Smooth muscle cell (in vitro differentiated cells): ENCODE measurements at regions not wholly inside any gene's neighbourhood (a gene's known extent, or its start where the extent isn't known, plus 50 kb on each side); places are given as distances from the start of the nearest gene placed in this dataset.

ENCODE experiments used
- DNase-seq: peaks from one replicate; lab custom pipeline; 2025; ENCODE audit not compliant: unreplicated experiment; lab: John Stamatoyannopoulos, UW
- H2AFZ ChIP-seq: fragments of 200-600 bp; sonication (generic); 2 replicates; pipeline ENCODE4 v1.6.0; 2016; ENCODE audit warnings: antibody characterized with exemption, low read depth, mild to moderate bottlenecking
- H3F3A ChIP-seq: fragments of 200-600 bp; sonication (generic); 2 replicates; pipeline ENCODE4 v1.6.0; 2017; ENCODE audit warnings: antibody characterized with exemption, low read depth
- H3K27ac ChIP-seq: fragments of 200-600 bp; sonication (generic); 2 replicates; pipeline ENCODE4 v1.5.1; 2016; ENCODE audit warnings: low read depth, mild to moderate bottlenecking
- H3K27me3 ChIP-seq: fragments of 200-600 bp; sonication (generic); 2 replicates; pipeline ENCODE4 v1.6.1; 2016; ENCODE audit warnings: low read depth, mild to moderate bottlenecking
- H3K36me3 ChIP-seq: fragments of 200-600 bp; sonication (generic); 2 replicates; pipeline ENCODE4 v1.5.1; 2016; ENCODE audit warnings: low read depth
- H3K4me1 ChIP-seq: fragments of 200-600 bp; sonication (generic); 2 replicates; pipeline ENCODE4 v1.5.1; 2016; ENCODE audit warnings: low read depth
- H3K4me2 ChIP-seq: fragments of 200-600 bp; sonication (generic); 2 replicates; pipeline ENCODE4 v1.6.0; 2016; ENCODE audit warnings: mild to moderate bottlenecking
- H3K4me3 ChIP-seq: fragments of 200-600 bp; sonication (generic); 2 replicates; pipeline ENCODE4 v1.5.1; 2016; ENCODE audit warnings: mild to moderate bottlenecking
- H3K79me2 ChIP-seq: fragments of 200-600 bp; sonication (generic); 2 replicates; pipeline ENCODE4 v1.6.0; 2016; ENCODE audit warnings: low read depth, mild to moderate bottlenecking
- H3K9ac ChIP-seq: fragments of 200-600 bp; sonication (generic); 2 replicates; pipeline ENCODE4 v1.6.0; 2016; ENCODE audit warnings: low read depth
- H3K9me3 ChIP-seq: fragments of 200-600 bp; sonication (generic); replicated peaks from 2 replicates; pipeline ENCODE4 v1.5.1; 2016; ENCODE audit warnings: low read depth
- H4K20me1 ChIP-seq: fragments of 200-600 bp; sonication (generic); 2 replicates; pipeline ENCODE4 v1.6.0; 2016; ENCODE audit warnings: low read depth
- CTCF ChIP-seq: fragments of 200-600 bp; sonication (generic); IDR thresholded peaks from 2 replicates; pipeline ENCODE4 v1.5.1; 2017; ENCODE audit warnings: borderline replicate concordance, mild to moderate bottlenecking, antibody characterized with exemption; ENCODE audit not compliant: insufficient read depth, poor library complexity, severe bottlenecking
- WGBS: methylation state at CpG from one replicate; pipeline ENCODE4 v1.1.7; 2016; ENCODE audit warnings: low lambda C conversion rate; 5-methylcytosine and 5-hydroxymethylcytosine counted together

- H3K4me2 ChIP-seq, result no peak overlapping the region
- no peaks in the 10 kb centered on the region for H3K79me2 ChIP-seq
- no peaks in the 10 kb centered on the region for H3K4me1 ChIP-seq
- H2AFZ ChIP-seq, result no peak overlapping the region
- no peak overlapping the region for H3K4me3 ChIP-seq
- no peak for DNase-seq
- no peak for TF ChIP-seq CTCF
- 91% methylated on average over 8 of the region's 8 CpGs for WGBS
- H3K27me3 ChIP-seq, result peaks cover 9% of the 10 kb centered on the region
- no peak overlapping the region for H3K9ac ChIP-seq
- no peak overlapping the region for H3K27ac ChIP-seq
- no peaks in the 10 kb centered on the region for H3K36me3 ChIP-seq
- no peaks in the 10 kb centered on the region for H4K20me1 ChIP-seq
- no peaks in the 10 kb centered on the region for H3F3A ChIP-seq
- no peaks in the 10 kb centered on the region for H3K9me3 ChIP-seq
Observed at GRCh38 chr11:82003024-82003423, 730.6 kb downstream of the FAM181B start.

- no peaks in the 10 kb centered on the region for H3F3A ChIP-seq
- no peak overlapping the region for H3K4me3 ChIP-seq
- H3K4me2 ChIP-seq, result no peak overlapping the region
- H3K27ac ChIP-seq, result no peak overlapping the region
- no peaks in the 10 kb centered on the region for H3K79me2 ChIP-seq
- H3K36me3 ChIP-seq, result no peaks in the 10 kb centered on the region
- H2AFZ ChIP-seq, result no peak overlapping the region
- no peaks in the 10 kb centered on the region for H4K20me1 ChIP-seq
- no peak overlapping the region for H3K9ac ChIP-seq
- no peak for DNase-seq
- 94% methylated on average over 8 of the region's 8 CpGs for WGBS
- TF ChIP-seq CTCF, result no peak
- no peaks in the 10 kb centered on the region for H3K4me1 ChIP-seq
- peaks cover under 1% of the 10 kb centered on the region for H3K27me3 ChIP-seq
- no peaks in the 10 kb centered on the region for H3K9me3 ChIP-seq
Observed at GRCh38 chr11:81995889-81996288, 737.8 kb downstream of the FAM181B start.

- Histone ChIP-seq H3K27ac (no peak overlapping the region), H3K4me2 (no peak overlapping the region), H3K27me3 (no peaks in the 10 kb centered on the region), H3F3A (no peaks in the 10 kb centered on the region), H3K36me3 (no peaks in the 10 kb centered on the region), H2AFZ (no peak overlapping the region), H3K79me2 (no peaks in the 10 kb centered on the region), H3K9me3 (no peaks in the 10 kb centered on the region), H3K4me1 (no peaks in the 10 kb centered on the region), H3K9ac (no peak overlapping the region), H4K20me1 (no peaks in the 10 kb centered on the region), H3K4me3 (no peak overlapping the region)
- no peak for TF ChIP-seq CTCF
- DNase-seq, result no peak
Observed at GRCh38 chr11:81993755-81994154, 739.9 kb downstream of the FAM181B start.

GRCh38 chr11:81990659-81991443 is 742.8 kb downstream of the FAM181B start:
- no peak overlapping the region for H3K27ac ChIP-seq
- no peak overlapping the region for H3K4me2 ChIP-seq
- H4K20me1 ChIP-seq, result no peaks in the 10 kb centered on the region
- TF ChIP-seq CTCF, result no peak
- no peaks in the 10 kb centered on the region for H3K36me3 ChIP-seq
- no peaks in the 10 kb centered on the region for H3K9me3 ChIP-seq
- no peaks in the 10 kb centered on the region for H3K79me2 ChIP-seq
- no peak overlapping the region for H3K4me3 ChIP-seq
- H2AFZ ChIP-seq, result no peak overlapping the region
- DNase-seq, result no peak
- no peak overlapping the region for H3K9ac ChIP-seq
- no peaks in the 10 kb centered on the region for H3K27me3 ChIP-seq
- H3F3A ChIP-seq, result no peaks in the 10 kb centered on the region
- H3K4me1 ChIP-seq, result no peaks in the 10 kb centered on the region
- WGBS, result 97% methylated on average over 23 of the region's 27 CpGs
